Fibroblast of lung (primary cell): ENCODE measurements at regions not wholly inside any gene's neighbourhood (a gene's known extent, or its start where the extent isn't known, plus 50 kb on each side); places are given as distances from the start of the nearest gene placed in this dataset.
A peak's percentile ranks its signal among the peaks of the same experiment; 100 is the strongest.

Experiments
- DNase-seq, 2 donors: peaks; one replicate each; pipeline versions ENCODE4 v3.0.0 to v3.0.0-alpha.2; 2010; ENCODE audit warnings: low read depth in 2 of 2
- H2AFZ ChIP-seq: 2 replicates; pipeline ENCODE4 v1.5.1; 2012; ENCODE audit warnings: low read length, control low read depth, inconsistent platforms
- H3K27ac ChIP-seq: 2 replicates; pipeline ENCODE4 v1.5.1; 2011; ENCODE audit warnings: low read length, control low read depth; ENCODE audit not compliant: insufficient read depth
- H3K27me3 ChIP-seq: 2 replicates; pipeline ENCODE4 v1.5.1; 2011; ENCODE audit warnings: mild to moderate bottlenecking, low read length; ENCODE audit not compliant: control insufficient read depth, insufficient read depth
- H3K36me3 ChIP-seq: 2 replicates; pipeline ENCODE4 v1.5.1; 2011; ENCODE audit warnings: low read length; ENCODE audit not compliant: control insufficient read depth, insufficient read depth
- H3K4me1 ChIP-seq: 2 replicates; pipeline ENCODE4 v1.5.1; 2011; ENCODE audit warnings: low read length; ENCODE audit not compliant: control insufficient read depth, insufficient read depth; ENCODE audit errors: extremely low read depth
- H3K4me2 ChIP-seq: 2 replicates; pipeline ENCODE4 v1.5.1; 2011; ENCODE audit warnings: low read length, control low read depth; ENCODE audit not compliant: insufficient read depth; ENCODE audit errors: extremely low read depth
- H3K4me3 ChIP-seq, 4 experiments: fragments of 200-600 bp in 1 of 4; sonication (generic) in 1 of 4; replicated peaks in 1 of 4; 2 replicates each; pipeline ENCODE4 v1.5.1; 2011 to 2016; ENCODE audit warnings: low read length in 4 of 4, low read depth in 3 of 4, mild to moderate bottlenecking in 3 of 4, control low read depth in 2 of 4, inconsistent platforms in 1 of 4, mixed read lengths in 1 of 4; ENCODE audit not compliant: insufficient read depth in 1 of 4; ENCODE audit errors: control extremely low read depth in 1 of 4
- H3K79me2 ChIP-seq: 2 replicates; pipeline ENCODE4 v1.5.1; 2012; ENCODE audit warnings: mild to moderate bottlenecking, low read length, inconsistent platforms; ENCODE audit not compliant: control insufficient read depth, insufficient read depth
- H3K9ac ChIP-seq: 2 replicates; pipeline ENCODE4 v1.5.1; 2011; ENCODE audit warnings: mild to moderate bottlenecking, low read length, control low read depth; ENCODE audit not compliant: insufficient read depth
- H3K9me3 ChIP-seq: 2 replicates; pipeline ENCODE4 v1.5.1; 2012; ENCODE audit warnings: low read depth, low read length; ENCODE audit not compliant: control insufficient read depth, insufficient read depth
- H4K20me1 ChIP-seq: 2 replicates; pipeline ENCODE4 v1.5.1; 2011; ENCODE audit warnings: low read length; ENCODE audit not compliant: control insufficient read depth, insufficient read depth; ENCODE audit errors: extremely low read depth
- CTCF ChIP-seq, 2 donors: IDR thresholded peaks in 1 of 2; conservative IDR thresholded peaks in 1 of 2; 1 replicate in 1 of 2; 2 replicates in 1 of 2; pipeline ENCODE4 v1.5.1; 2011 to 2012; ENCODE audit warnings: low read length in 2 of 2, control low read depth in 1 of 2, inconsistent platforms in 1 of 2, low read depth in 1 of 2, mild to moderate bottlenecking in 1 of 2
- EZH2 ChIP-seq: IDR thresholded peaks from 2 replicates; pipeline ENCODE4 v1.5.1; 2012; ENCODE audit warnings: low read length, control low read depth, mild to moderate bottlenecking; ENCODE audit errors: missing control alignments

- H3K9me3 ChIP-seq, result no peaks in the 10 kb centered on the region
- peak overlapping the region; percentile 11 for H3K4me2 ChIP-seq
- H4K20me1 ChIP-seq, result no peaks in the 10 kb centered on the region
- H3K4me1 ChIP-seq, result peaks cover 36% of the 10 kb centered on the region
- no peak for TF ChIP-seq CTCF (conservative IDR thresholded peaks at IDR 0.05 in 1 of 2, IDR thresholded peaks at IDR 0.05 in 1 of 2; ENCODE audit: low read depth in 1 of 2, low read length in 2 of 2)
- TF ChIP-seq EZH2, result no peak
- no peaks in the 10 kb centered on the region for H3K27me3 ChIP-seq
- DNase-seq, result peak in 1 of 2 donors; percentile 60
- no peak overlapping the region for H2AFZ ChIP-seq
- H3K9ac ChIP-seq, result no peak overlapping the region
- no peak overlapping the region for H3K4me3 ChIP-seq
- H3K79me2 ChIP-seq, result no peaks in the 10 kb centered on the region
- no peaks in the 10 kb centered on the region for H3K36me3 ChIP-seq
- peak overlapping the region; percentile 87 for H3K27ac ChIP-seq
Observed at GRCh38 chr1:234963904-234964702, 164.5 kb downstream of the TOMM20 start.

GRCh38 chr1:234963180-234963903 is 165.3 kb downstream of the TOMM20 start:
- H3K4me3 ChIP-seq, result no peak overlapping the region
- peaks cover 33% of the 10 kb centered on the region for H3K4me1 ChIP-seq
- peak overlapping the region; percentile 87 for H3K27ac ChIP-seq
- H2AFZ ChIP-seq, result peak overlapping the region; percentile 43
- H3K9ac ChIP-seq, result peak overlapping the region; percentile 43
- no peaks in the 10 kb centered on the region for H3K79me2 ChIP-seq
- no peak for TF ChIP-seq CTCF (conservative IDR thresholded peaks at IDR 0.05 in 1 of 2, IDR thresholded peaks at IDR 0.05 in 1 of 2; ENCODE audit: low read depth in 1 of 2, low read length in 2 of 2)
- peak; percentile 86 to 95 for DNase-seq
- peak overlapping the region; percentile 54 for H3K4me2 ChIP-seq
- H4K20me1 ChIP-seq, result no peaks in the 10 kb centered on the region
- no peaks in the 10 kb centered on the region for H3K36me3 ChIP-seq
- H3K27me3 ChIP-seq, result no peaks in the 10 kb centered on the region
- H3K9me3 ChIP-seq, result no peaks in the 10 kb centered on the region

GRCh38 chr1:234962340-234962989 is 166.2 kb downstream of the TOMM20 start:
- Histone ChIP-seq H3K4me3 (peak overlapping the region in 2 of 4 experiments; percentile 29 to 32), H3K27ac (peak overlapping the region; percentile 87), H3K9me3 (no peaks in the 10 kb centered on the region), H3K27me3 (no peaks in the 10 kb centered on the region), H3K79me2 (no peaks in the 10 kb centered on the region), H4K20me1 (no peaks in the 10 kb centered on the region), H3K9ac (peak overlapping the region; percentile 43), H3K36me3 (no peaks in the 10 kb centered on the region), H2AFZ (no peak overlapping the region), H3K4me1 (peaks cover 34% of the 10 kb centered on the region), H3K4me2 (peak overlapping the region; percentile 88)
- TF ChIP-seq EZH2 (no peak), CTCF (conservative IDR thresholded peaks at IDR 0.05 in 1 of 2, IDR thresholded peaks at IDR 0.05 in 1 of 2; ENCODE audit: low read depth in 1 of 2, low read length in 2 of 2) (no peak)
- peak; percentile 98 to 100 for DNase-seq
